ENCODE measurements at regions not wholly inside any gene's neighbourhood (a gene's known extent, or its start where the extent isn't known, plus 50 kb on each side); places are given as distances from the start of the nearest gene placed in this dataset.

DNA sequence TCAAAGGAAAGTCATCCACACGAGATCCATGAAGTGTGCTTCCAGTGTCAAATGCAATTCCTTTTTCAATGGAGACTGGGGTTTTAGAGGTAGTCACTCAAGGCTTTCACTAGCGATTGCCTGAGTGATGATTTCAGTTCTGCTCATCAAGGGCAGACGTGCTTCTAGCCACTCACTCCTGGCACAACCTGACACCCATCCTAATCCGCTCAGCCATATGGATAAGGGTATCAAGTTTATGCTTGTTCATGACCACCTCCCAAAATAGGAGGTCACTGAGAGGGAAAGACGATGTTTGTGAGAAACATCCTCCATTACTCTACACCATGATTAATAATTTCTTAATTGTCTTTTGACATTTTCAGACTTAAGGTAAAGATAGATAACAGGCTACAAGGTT lies 91.3 kb upstream of the HEY2 start:
- DNase-seq (ENCODE audit: low spot score) (no peak), ATAC-seq (no peak)
- peaks cover 13% of the 10 kb centered on the region; the same call in 1 of the 2 replicates for H3K4me1 ChIP-seq (ENCODE audit: insufficient read depth)
- H3K9me2 ChIP-seq (ENCODE audit: insufficient read depth): no peaks in the 10 kb centered on the region
- Mint-ChIP-seq H3K9me3 (peaks cover 3% of the 10 kb centered on the region; the same call in 1 of the 3 replicates), H3K4me1 (peaks cover 16% of the 10 kb centered on the region), H3K27me3 (ENCODE audit: insufficient read depth, low read depth, poor library complexity) (peaks cover 8% of the 10 kb centered on the region), H3K27ac (no peak overlapping the region), H3K36me3 (ENCODE audit: low read depth) (peaks cover 5% of the 10 kb centered on the region; the same call in 2 of the 3 replicates), H3K4me3 (no peak overlapping the region)
- H3K4me2 ChIP-seq: no peak overlapping the region
- H3K27me3 ChIP-seq (ENCODE audit: insufficient read depth): no peaks in the 10 kb centered on the region
- H3K4me3 ChIP-seq: no peak overlapping the region
- H3K79me2 ChIP-seq (replicated peaks; ENCODE audit: insufficient read depth): no peaks in the 10 kb centered on the region
- H2AFZ ChIP-seq: no peak overlapping the region
- H4K20me1 ChIP-seq (replicated peaks; ENCODE audit: insufficient read depth): no peaks in the 10 kb centered on the region
- H3K27ac ChIP-seq (ENCODE audit: low read depth): no peak overlapping the region
- no peaks in the 10 kb centered on the region for H3K36me3 ChIP-seq (ENCODE audit: insufficient read depth)
- 0 out of 2 replicates have a peak, but pooled peaks cover 3% of the 10 kb centered on the region for H3F3A ChIP-seq (replicated peaks; ENCODE audit: low read depth)
- TF ChIP-seq EZH2 (IDR thresholded peaks at IDR 0.05; ENCODE audit: low read depth, unreplicated experiment) (no peak), ZNF114 (CRISPR knock-in tag; IDR thresholded peaks at IDR 0.05) (no peak), JUNB (IDR thresholded peaks at IDR 0.05; ENCODE audit: unreplicated experiment) (no peak)
- TF ChIP-seq, protein P1, sequence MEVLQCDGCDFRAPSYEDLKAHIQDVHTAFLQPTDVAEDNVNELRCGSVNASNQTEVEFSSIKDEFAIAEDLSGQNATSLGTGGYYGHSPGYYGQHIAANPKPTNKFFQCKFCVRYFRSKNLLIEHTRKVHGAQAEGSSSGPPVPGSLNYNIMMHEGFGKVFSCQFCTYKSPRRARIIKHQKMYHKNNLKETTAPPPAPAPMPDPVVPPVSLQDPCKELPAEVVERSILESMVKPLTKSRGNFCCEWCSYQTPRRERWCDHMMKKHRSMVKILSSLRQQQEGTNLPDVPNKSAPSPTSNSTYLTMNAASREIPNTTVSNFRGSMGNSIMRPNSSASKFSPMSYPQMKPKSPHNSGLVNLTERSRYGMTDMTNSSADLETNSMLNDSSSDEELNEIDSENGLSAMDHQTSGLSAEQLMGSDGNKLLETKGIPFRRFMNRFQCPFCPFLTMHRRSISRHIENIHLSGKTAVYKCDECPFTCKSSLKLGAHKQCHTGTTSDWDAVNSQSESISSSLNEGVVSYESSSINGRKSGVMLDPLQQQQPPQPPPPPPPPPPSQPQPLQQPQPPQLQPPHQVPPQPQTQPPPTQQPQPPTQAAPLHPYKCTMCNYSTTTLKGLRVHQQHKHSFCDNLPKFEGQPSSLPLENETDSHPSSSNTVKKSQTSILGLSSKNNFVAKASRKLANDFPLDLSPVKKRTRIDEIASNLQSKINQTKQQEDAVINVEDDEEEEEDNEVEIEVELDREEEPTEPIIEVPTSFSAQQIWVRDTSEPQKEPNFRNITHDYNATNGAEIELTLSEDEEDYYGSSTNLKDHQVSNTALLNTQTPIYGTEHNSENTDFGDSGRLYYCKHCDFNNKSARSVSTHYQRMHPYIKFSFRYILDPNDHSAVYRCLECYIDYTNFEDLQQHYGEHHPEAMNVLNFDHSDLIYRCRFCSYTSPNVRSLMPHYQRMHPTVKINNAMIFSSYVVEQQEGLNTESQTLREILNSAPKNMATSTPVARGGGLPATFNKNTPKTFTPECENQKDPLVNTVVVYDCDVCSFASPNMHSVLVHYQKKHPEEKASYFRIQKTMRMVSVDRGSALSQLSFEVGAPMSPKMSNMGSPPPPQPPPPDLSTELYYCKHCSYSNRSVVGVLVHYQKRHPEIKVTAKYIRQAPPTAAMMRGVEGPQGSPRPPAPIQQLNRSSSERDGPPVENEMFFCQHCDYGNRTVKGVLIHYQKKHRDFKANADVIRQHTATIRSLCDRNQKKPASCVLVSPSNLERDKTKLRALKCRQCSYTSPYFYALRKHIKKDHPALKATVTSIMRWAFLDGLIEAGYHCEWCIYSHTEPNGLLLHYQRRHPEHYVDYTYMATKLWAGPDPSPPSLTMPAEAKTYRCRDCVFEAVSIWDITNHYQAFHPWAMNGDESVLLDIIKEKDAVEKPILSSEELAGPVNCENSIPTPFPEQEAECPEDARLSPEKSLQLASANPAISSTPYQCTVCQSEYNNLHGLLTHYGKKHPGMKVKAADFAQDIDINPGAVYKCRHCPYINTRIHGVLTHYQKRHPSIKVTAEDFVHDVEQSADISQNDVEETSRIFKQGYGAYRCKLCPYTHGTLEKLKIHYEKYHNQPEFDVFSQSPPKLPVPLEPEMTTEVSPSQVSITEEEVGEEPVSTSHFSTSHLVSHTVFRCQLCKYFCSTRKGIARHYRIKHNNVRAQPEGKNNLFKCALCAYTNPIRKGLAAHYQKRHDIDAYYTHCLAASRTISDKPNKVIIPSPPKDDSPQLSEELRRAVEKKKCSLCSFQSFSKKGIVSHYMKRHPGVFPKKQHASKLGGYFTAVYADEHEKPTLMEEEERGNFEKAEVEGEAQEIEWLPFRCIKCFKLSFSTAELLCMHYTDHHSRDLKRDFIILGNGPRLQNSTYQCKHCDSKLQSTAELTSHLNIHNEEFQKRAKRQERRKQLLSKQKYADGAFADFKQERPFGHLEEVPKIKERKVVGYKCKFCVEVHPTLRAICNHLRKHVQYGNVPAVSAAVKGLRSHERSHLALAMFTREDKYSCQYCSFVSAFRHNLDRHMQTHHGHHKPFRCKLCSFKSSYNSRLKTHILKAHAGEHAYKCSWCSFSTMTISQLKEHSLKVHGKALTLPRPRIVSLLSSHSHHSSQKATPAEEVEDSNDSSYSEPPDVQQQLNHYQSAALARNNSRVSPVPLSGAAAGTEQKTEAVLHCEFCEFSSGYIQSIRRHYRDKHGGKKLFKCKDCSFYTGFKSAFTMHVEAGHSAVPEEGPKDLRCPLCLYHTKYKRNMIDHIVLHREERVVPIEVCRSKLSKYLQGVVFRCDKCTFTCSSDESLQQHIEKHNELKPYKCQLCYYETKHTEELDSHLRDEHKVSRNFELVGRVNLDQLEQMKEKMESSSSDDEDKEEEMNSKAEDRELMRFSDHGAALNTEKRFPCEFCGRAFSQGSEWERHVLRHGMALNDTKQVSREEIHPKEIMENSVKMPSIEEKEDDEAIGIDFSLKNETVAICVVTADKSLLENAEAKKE (CRISPR knock-in tag; IDR thresholded peaks at IDR 0.05): no peak

DNA sequence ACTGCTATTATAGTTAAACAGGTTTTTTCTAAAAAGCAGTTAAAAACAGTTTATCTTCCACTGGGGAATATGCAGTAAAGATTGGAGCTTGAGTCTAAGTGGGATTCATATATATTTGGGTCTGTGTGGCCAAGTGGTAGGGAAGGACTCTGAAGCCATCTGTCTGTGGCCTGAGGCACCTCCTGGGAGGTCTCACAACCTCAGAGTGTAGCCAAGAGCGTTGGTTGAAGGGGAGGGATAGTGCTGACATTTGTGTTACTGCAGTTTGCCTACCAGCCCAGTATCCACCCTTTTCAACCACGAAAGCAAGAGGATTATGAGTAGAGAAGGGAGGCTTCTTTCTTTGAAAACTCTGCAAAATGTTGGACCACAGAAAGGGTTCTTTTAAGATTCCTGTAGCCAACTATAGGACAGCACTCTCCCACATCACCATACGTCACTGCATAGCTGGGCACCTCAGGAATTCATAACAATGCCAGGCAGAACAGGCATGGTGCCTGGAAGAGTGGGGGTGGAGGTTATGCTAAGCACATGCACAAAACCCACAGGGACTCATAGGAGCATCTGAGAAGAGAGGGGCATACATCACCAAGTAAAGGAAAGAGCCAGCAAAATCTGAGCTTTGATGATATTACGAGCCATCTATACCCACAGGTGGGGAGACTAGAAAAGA lies 90.5 kb upstream of the HEY2 start:
- ATAC-seq (peak; percentile 81), DNase-seq (ENCODE audit: low spot score) (no peak)
- Histone ChIP-seq H3K9me2 (ENCODE audit: insufficient read depth) (no peaks in the 10 kb centered on the region), H2AFZ (no peak overlapping the region), H3K79me2 (replicated peaks; ENCODE audit: insufficient read depth) (no peaks in the 10 kb centered on the region), H3K27ac (ENCODE audit: low read depth) (no peak overlapping the region), H3K4me3 (no peak overlapping the region), H4K20me1 (replicated peaks; ENCODE audit: insufficient read depth) (no peaks in the 10 kb centered on the region), H3K27me3 (ENCODE audit: insufficient read depth) (no peaks in the 10 kb centered on the region), H3K4me1 (ENCODE audit: insufficient read depth) (peaks cover 13% of the 10 kb centered on the region; the same call in 1 of the 2 replicates), H3K36me3 (ENCODE audit: insufficient read depth) (no peaks in the 10 kb centered on the region), H3K4me2 (no peak overlapping the region), H3F3A (replicated peaks; ENCODE audit: low read depth) (0 out of 2 replicates have a peak, but pooled peaks cover 3% of the 10 kb centered on the region)
- H3K9me3 Mint-ChIP-seq: no peaks in the 10 kb centered on the region; the same call in 2 of the 3 replicates
- H3K27me3 Mint-ChIP-seq (ENCODE audit: insufficient read depth, low read depth, poor library complexity): peaks cover 8% of the 10 kb centered on the region
- TF ChIP-seq NANOG (IDR thresholded peaks at IDR 0.05; ENCODE audit: borderline replicate concordance): no peak
- TF ChIP-seq, protein P2, sequence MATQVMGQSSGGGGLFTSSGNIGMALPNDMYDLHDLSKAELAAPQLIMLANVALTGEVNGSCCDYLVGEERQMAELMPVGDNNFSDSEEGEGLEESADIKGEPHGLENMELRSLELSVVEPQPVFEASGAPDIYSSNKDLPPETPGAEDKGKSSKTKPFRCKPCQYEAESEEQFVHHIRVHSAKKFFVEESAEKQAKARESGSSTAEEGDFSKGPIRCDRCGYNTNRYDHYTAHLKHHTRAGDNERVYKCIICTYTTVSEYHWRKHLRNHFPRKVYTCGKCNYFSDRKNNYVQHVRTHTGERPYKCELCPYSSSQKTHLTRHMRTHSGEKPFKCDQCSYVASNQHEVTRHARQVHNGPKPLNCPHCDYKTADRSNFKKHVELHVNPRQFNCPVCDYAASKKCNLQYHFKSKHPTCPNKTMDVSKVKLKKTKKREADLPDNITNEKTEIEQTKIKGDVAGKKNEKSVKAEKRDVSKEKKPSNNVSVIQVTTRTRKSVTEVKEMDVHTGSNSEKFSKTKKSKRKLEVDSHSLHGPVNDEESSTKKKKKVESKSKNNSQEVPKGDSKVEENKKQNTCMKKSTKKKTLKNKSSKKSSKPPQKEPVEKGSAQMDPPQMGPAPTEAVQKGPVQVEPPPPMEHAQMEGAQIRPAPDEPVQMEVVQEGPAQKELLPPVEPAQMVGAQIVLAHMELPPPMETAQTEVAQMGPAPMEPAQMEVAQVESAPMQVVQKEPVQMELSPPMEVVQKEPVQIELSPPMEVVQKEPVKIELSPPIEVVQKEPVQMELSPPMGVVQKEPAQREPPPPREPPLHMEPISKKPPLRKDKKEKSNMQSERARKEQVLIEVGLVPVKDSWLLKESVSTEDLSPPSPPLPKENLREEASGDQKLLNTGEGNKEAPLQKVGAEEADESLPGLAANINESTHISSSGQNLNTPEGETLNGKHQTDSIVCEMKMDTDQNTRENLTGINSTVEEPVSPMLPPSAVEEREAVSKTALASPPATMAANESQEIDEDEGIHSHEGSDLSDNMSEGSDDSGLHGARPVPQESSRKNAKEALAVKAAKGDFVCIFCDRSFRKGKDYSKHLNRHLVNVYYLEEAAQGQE (IDR thresholded peaks at IDR 0.05; ENCODE audit: unreplicated experiment): no peak
- TF ChIP-seq POLR2AphosphoS5 (IDR thresholded peaks at IDR 0.05; ENCODE audit: low read depth): no peak
- TF ChIP-seq CREB1 (CRISPR knock-in tag; IDR thresholded peaks at IDR 0.05; ENCODE audit: low read depth): no peak
- no peak for TF ChIP-seq STAT1 (IDR thresholded peaks at IDR 0.05; ENCODE audit: unreplicated experiment)
- no peak for TF ChIP-seq ZNF114 (CRISPR knock-in tag; IDR thresholded peaks at IDR 0.05)
- no peak for TF ChIP-seq ZNF331 (CRISPR knock-in tag; IDR thresholded peaks at IDR 0.05; ENCODE audit: low read depth)
- H3K36me3 Mint-ChIP-seq (ENCODE audit: low read depth): peaks cover 5% of the 10 kb centered on the region; the same call in 2 of the 3 replicates
- H3K4me3 Mint-ChIP-seq: no peak overlapping the region
- peak overlapping the region; percentile 64; the same call in 1 of the 2 replicates for H3K27ac Mint-ChIP-seq
- peaks cover 17% of the 10 kb centered on the region for H3K4me1 Mint-ChIP-seq

Data from GM23338 (cell line).